SK-N-SH treated with all-trans-retinoic acid at 6 μM for 48 hours (cell line): ENCODE measurements at regions not wholly inside any gene's neighbourhood (a gene's known extent, or its start where the extent isn't known, plus 50 kb on each side); places are given as distances from the start of the nearest gene placed in this dataset.

ENCODE experiments used
- ATAC-seq: fragments of 200-7000 bp; cut with Tn5 transposase; 3 replicates; pipeline ENCODE4 v1.9.1; 2020; ENCODE audit warnings: mild to moderate bottlenecking, moderate library complexity
- ARNTL ChIP-seq: fragments of 450-650 bp; formaldehyde crosslinking; IDR thresholded peaks from 2 replicates; pipeline ENCODE4 v1.5.0; 2020; ENCODE audit warnings: low read depth, mild to moderate bottlenecking, moderate library complexity, borderline replicate concordance
- BACH2 ChIP-seq: fragments of 250-450 bp; sonication (Bioruptor Pico); IDR thresholded peaks from 2 replicates; pipeline ENCODE4 v1.9.0; 2021; ENCODE audit warnings: mild to moderate bottlenecking, borderline replicate concordance
- CREB5 ChIP-seq: fragments of 250-450 bp; sonication (Bioruptor Pico); IDR thresholded peaks from 2 replicates; pipeline ENCODE4 v1.5.1; 2020; ENCODE audit warnings: low read depth, mild to moderate bottlenecking, moderate library complexity
- CSDC2 ChIP-seq: fragments of 250-450 bp; sonication (Bioruptor Pico); IDR thresholded peaks from 2 replicates; pipeline ENCODE4 v1.5.0; 2020; ENCODE audit warnings: mild to moderate bottlenecking, moderate library complexity
- CSRNP3 ChIP-seq: fragments of 250-450 bp; sonication (Bioruptor Pico); IDR thresholded peaks from 2 replicates; pipeline ENCODE4 v1.5.1; 2021; ENCODE audit warnings: mild to moderate bottlenecking, moderate library complexity
- ESRRG ChIP-seq: fragments of 250-450 bp; sonication (Bioruptor Pico); IDR thresholded peaks from 2 replicates; pipeline ENCODE4 v1.6.1; 2021; ENCODE audit warnings: mild to moderate bottlenecking
- ISL1 ChIP-seq: fragments of 250-450 bp; sonication (Bioruptor Pico); IDR thresholded peaks from 2 replicates; pipeline ENCODE4 v2.1.2; 2022; ENCODE audit warnings: mild to moderate bottlenecking, moderate library complexity
- OSR1 ChIP-seq: fragments of 250-450 bp; sonication (Bioruptor Pico); IDR thresholded peaks from 2 replicates; pipeline ENCODE4 v1.8.0; 2022; ENCODE audit warnings: moderate library complexity, mild to moderate bottlenecking, inconsistent platforms
- PPARA ChIP-seq: fragments of 250-450 bp; sonication (Bioruptor Pico); IDR thresholded peaks from 2 replicates; pipeline ENCODE4 v1.5.0; 2020; ENCODE audit warnings: mild to moderate bottlenecking, borderline replicate concordance
- SNAI2 ChIP-seq: fragments of 250-450 bp; sonication (Bioruptor Pico); IDR thresholded peaks from 2 replicates; pipeline ENCODE4 v1.5.0; 2020; ENCODE audit warnings: mild to moderate bottlenecking, moderate library complexity
- TCF4 ChIP-seq: fragments of 250-450 bp; sonication (Bioruptor Pico); IDR thresholded peaks from 2 replicates; pipeline ENCODE4 v1.8.0; 2021; ENCODE audit warnings: mild to moderate bottlenecking, moderate library complexity, borderline replicate concordance
- TOX ChIP-seq: fragments of 250-450 bp; sonication (Bioruptor Pico); IDR thresholded peaks from 2 replicates; pipeline ENCODE4 v1.8.0; 2021; ENCODE audit warnings: mild to moderate bottlenecking, moderate library complexity, borderline replicate concordance
- TSHZ2 ChIP-seq: fragments of 250-450 bp; sonication (Bioruptor Pico); IDR thresholded peaks from 2 replicates; pipeline ENCODE4 v1.5.0; 2020; ENCODE audit warnings: mild to moderate bottlenecking, moderate library complexity
- ZC3H10 ChIP-seq: fragments of 250-450 bp; sonication (Bioruptor Pico); IDR thresholded peaks from 2 replicates; pipeline ENCODE4 v1.5.1; 2021; ENCODE audit warnings: mild to moderate bottlenecking, moderate library complexity
- ZFP3 ChIP-seq: fragments of 250-450 bp; sonication (Bioruptor Pico); IDR thresholded peaks from 2 replicates; pipeline ENCODE4 v1.5.0; 2020; ENCODE audit warnings: mild to moderate bottlenecking, moderate library complexity
- ZFP30 ChIP-seq: fragments of 450-650 bp; formaldehyde crosslinking; IDR thresholded peaks from 2 replicates; pipeline ENCODE4 v1.5.0; 2022; ENCODE audit warnings: mild to moderate bottlenecking, moderate library complexity
- ZNF565 ChIP-seq: fragments of 450-650 bp; formaldehyde crosslinking; conservative IDR thresholded peaks from 2 replicates; pipeline ENCODE4 v1.5.0; 2020; ENCODE audit warnings: low read depth, mild to moderate bottlenecking, moderate library complexity
- ZNF70 ChIP-seq: fragments of 450-650 bp; formaldehyde crosslinking; IDR thresholded peaks from 2 replicates; pipeline ENCODE4 v1.5.0; 2020; ENCODE audit warnings: mild to moderate bottlenecking, moderate library complexity
- ZNF8 ChIP-seq: fragments of 450-650 bp; formaldehyde crosslinking; IDR thresholded peaks from 2 replicates; pipeline ENCODE4 v1.5.0; 2020; ENCODE audit warnings: mild to moderate bottlenecking, moderate library complexity

GRCh38 chr12:47349137-47350061 lies 269.6 kb upstream of the AMIGO2 start (continued):
- TF ChIP-seq TSHZ2 (CRISPR knock-in tag): no peak
- TF ChIP-seq CSRNP3 (CRISPR knock-in tag): no peak
- TF ChIP-seq, all 23 proteins: peak for 0

GRCh38 chr12:47348206-47348605 lies 268.4 kb upstream of the AMIGO2 start:
- TF ChIP-seq SNAI2 (CRISPR knock-in tag) (no peak), OSR1 (no peak), TSHZ2 (CRISPR knock-in tag) (no peak), ZNF70 (CRISPR knock-in tag) (no peak), ZFP3 (CRISPR knock-in tag) (no peak), CSDC2 (no peak), ISL1 (CRISPR knock-in tag) (no peak), ZC3H10 (CRISPR knock-in tag) (no peak), ZFP30 (CRISPR knock-in tag) (no peak), BACH2 (no peak), CREB5 (no peak), CSRNP3 (CRISPR knock-in tag) (no peak), TCF4 (CRISPR knock-in tag) (no peak), ZNF565 (no peak), PPARA (CRISPR knock-in tag) (no peak), ESRRG (CRISPR knock-in tag) (no peak), ZNF8 (CRISPR knock-in tag) (no peak), TOX (CRISPR knock-in tag) (no peak), ARNTL (CRISPR knock-in tag) (no peak)
- TF ChIP-seq, all 23 proteins: peak for 0

More at GRCh38 chr12:47348206-47348605, 268.4 kb upstream of the AMIGO2 start:
- ATAC-seq: no peak
